Naive thymus-derived CD4-positive, alpha-beta T cell (primary cell): ENCODE measurements at regions not wholly inside any gene's neighbourhood (a gene's known extent, or its start where the extent isn't known, plus 50 kb on each side); places are given as distances from the start of the nearest gene placed in this dataset.

Experiments
- ATAC-seq: fragments of 150-1000 bp; cut with Tn5 transposase; 2 replicates; pipeline ENCODE4 v1.10.0; 2021; ENCODE audit warnings: mild to moderate bottlenecking, moderate library complexity
- CTCF ChIA-PET: fragments of 350-600 bp; sonication (Branson Sonifier 250); formaldehyde crosslinking; loops from one replicate; lab custom pipeline; 2021; ENCODE audit warnings: antibody characterized with exemption; lab: Charles Lee
- POLR2A ChIA-PET: fragments of 350-600 bp; sonication (Branson Sonifier 250); formaldehyde crosslinking; loops from one replicate; lab custom pipeline; 2021; ENCODE audit warnings: antibody characterized with exemption, inconsistent platforms; lab: Charles Lee
- DNase-seq, 9 donors: peaks; one replicate each; pipeline versions ENCODE4 v3.0.0 to v3.0.0-alpha.2; 2020 to 2022; ENCODE audit warnings: mixed read lengths in 1 of 9
- H3K27ac ChIP-seq: one replicate; pipeline ENCODE4 v1.7.0; 2013; ENCODE audit warnings: mild to moderate bottlenecking, low read depth, low read length, moderate library complexity
- H3K27me3 ChIP-seq, 2 donors: one replicate each; pipeline ENCODE4 v1.7.0; 2013; ENCODE audit warnings: low read length in 2 of 2, mild to moderate bottlenecking in 2 of 2, moderate library complexity in 2 of 2; ENCODE audit not compliant: control insufficient read depth in 2 of 2, insufficient read depth in 2 of 2
- H3K36me3 ChIP-seq, 3 experiments: 1 replicate in 2 of 3; 2 replicates in 1 of 3; pipeline ENCODE4 v1.7.0; 2013; ENCODE audit warnings: low read length in 3 of 3, mild to moderate bottlenecking in 3 of 3, moderate library complexity in 1 of 3; ENCODE audit not compliant: insufficient read depth in 3 of 3, control insufficient read depth in 2 of 3
- H3K4me1 ChIP-seq, 2 donors: one replicate each; pipeline ENCODE4 v1.7.0; 2013; ENCODE audit warnings: low read length in 2 of 2, mild to moderate bottlenecking in 2 of 2, moderate library complexity in 1 of 2; ENCODE audit not compliant: control insufficient read depth in 2 of 2, insufficient read depth in 2 of 2
- H3K4me3 ChIP-seq: 2 replicates; pipeline ENCODE4 v1.7.0; 2013; ENCODE audit warnings: mild to moderate bottlenecking, low read length
- H3K9me3 ChIP-seq, 3 experiments: 1 replicate in 2 of 3; 2 replicates in 1 of 3; pipeline ENCODE4 v1.7.0; 2013; ENCODE audit warnings: low read length in 3 of 3; ENCODE audit not compliant: control insufficient read depth in 2 of 3
- H3K27ac Mint-ChIP-seq, 9 donors: one replicate each; pipeline ENCODE4 v1.8.0; 2020 to 2022; ENCODE audit warnings: mixed read lengths in 9 of 9, mild to moderate bottlenecking in 8 of 9, moderate library complexity in 5 of 9, inconsistent platforms in 2 of 9
- H3K27me3 Mint-ChIP-seq, 5 donors: one replicate each; pipeline ENCODE4 v1.8.0; 2021 to 2022; ENCODE audit warnings: mixed read lengths in 5 of 5, mild to moderate bottlenecking in 1 of 5
- H3K36me3 Mint-ChIP-seq, 5 donors: one replicate each; pipeline ENCODE4 v1.8.0; 2020 to 2022; ENCODE audit warnings: mixed read lengths in 5 of 5, mild to moderate bottlenecking in 3 of 5, inconsistent platforms in 1 of 5
- H3K4me1 Mint-ChIP-seq, 7 donors: one replicate each; pipeline ENCODE4 v1.8.0; 2020 to 2022; ENCODE audit warnings: mixed read lengths in 7 of 7, mild to moderate bottlenecking in 3 of 7, inconsistent platforms in 1 of 7
- H3K4me3 Mint-ChIP-seq, 10 donors: one replicate each; pipeline ENCODE4 v1.8.0; 2020 to 2022; ENCODE audit warnings: mild to moderate bottlenecking in 10 of 10, mixed read lengths in 10 of 10, moderate library complexity in 6 of 10, inconsistent platforms in 2 of 10
- H3K9me3 Mint-ChIP-seq, 11 donors: one replicate each; pipeline ENCODE4 v1.8.0; 2020 to 2022; ENCODE audit warnings: mixed read lengths in 11 of 11, mild to moderate bottlenecking in 4 of 11, inconsistent platforms in 1 of 11, moderate library complexity in 1 of 11
- intact Hi-C, 2 donors: fragments of 100-400 bp; cut with micrococcal nuclease; formaldehyde crosslinking; loops; one replicate each; pipeline ENCODE4 v1.15.1; 2023

- Mint-ChIP-seq H3K9me3 (peaks cover 0 to 5% (median 3%) of the 10 kb centered on the region in 11 donors), H3K4me3 (no peak overlapping the region), H3K27ac (no peak overlapping the region), H3K36me3 (no peaks in the 10 kb centered on the region), H3K27me3 (peaks cover 11 to 41% (median 26%) of the 10 kb centered on the region in 5 donors), H3K4me1 (peaks cover 0 to 2% (median 0%) of the 10 kb centered on the region in 7 donors)
- ATAC-seq, result no peak
- Histone ChIP-seq H3K36me3 (no peaks in the 10 kb centered on the region), H3K27ac (no peak overlapping the region), H3K27me3 (peaks cover 0 to 3% of the 10 kb centered on the region in 2 donors), H3K4me1 (no peaks in the 10 kb centered on the region), H3K9me3 (no peaks in the 10 kb centered on the region), H3K4me3 (no peak overlapping the region)
- ChIA-PET CTCF (no interaction called here), POLR2A (interaction anchor here (0.6 kb wide), 1 partner anchor 276 kb away, joined by 3 read pairs; no protein-coding TSS in a partner anchor)
- DNase-seq, result no peak
- intact Hi-C loops, result no loop called here
Measured at GRCh38 chr15:80308002-80308401, 56.0 kb upstream of the CTXND1 start.

DNA sequence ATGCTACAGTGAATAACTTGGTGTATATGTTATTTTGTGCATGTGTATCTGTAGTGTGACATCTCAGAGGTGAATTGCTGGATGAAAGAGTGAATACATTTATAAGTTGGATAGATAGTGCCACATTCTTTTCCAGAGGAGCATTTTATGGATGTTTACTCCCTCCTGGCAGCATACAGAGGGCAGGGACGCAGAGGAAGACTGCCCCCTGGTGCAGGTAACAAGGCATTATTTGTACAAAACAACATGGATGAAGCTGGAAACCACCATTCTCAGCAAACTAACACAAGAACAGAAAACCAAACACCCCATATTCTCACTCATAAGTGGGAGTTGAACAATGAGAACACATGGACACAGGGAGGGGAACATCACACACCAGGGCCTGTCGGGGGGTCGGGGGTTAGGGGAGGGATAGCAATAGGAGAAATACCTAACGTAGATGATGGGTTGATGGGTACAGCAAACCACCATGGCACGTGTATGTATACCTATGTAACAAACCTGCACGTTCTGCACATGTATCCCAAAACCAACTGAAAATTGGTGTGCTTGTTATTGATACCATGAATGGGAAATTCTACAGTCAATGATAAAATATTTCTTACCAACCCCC lies 57.9 kb upstream of the CTXND1 start:
- CTCF ChIA-PET, result no interaction called here
- peaks cover 0 to 1% (median 0%) of the 10 kb centered on the region in 7 donors for H3K4me1 Mint-ChIP-seq

GRCh38 chr15:80310776-80311175 lies 58.8 kb upstream of the CTXND1 start:
- Histone ChIP-seq H3K9me3 (no peaks in the 10 kb centered on the region), H3K36me3 (no peaks in the 10 kb centered on the region), H3K4me3 (no peak overlapping the region), H3K4me1 (no peaks in the 10 kb centered on the region), H3K27me3 (peaks cover 0 to 3% of the 10 kb centered on the region in 2 donors), H3K27ac (no peak overlapping the region)
- peaks cover 14 to 41% (median 26%) of the 10 kb centered on the region in 5 donors for H3K27me3 Mint-ChIP-seq
- H3K36me3 Mint-ChIP-seq, result no peaks in the 10 kb centered on the region
- intact Hi-C loops, result no loop called here
- DNase-seq (no peak), ATAC-seq (no peak)
- ChIA-PET POLR2A (no interaction called here), CTCF (no interaction called here)
- peaks cover 0 to 5% (median 0%) of the 10 kb centered on the region in 11 donors for H3K9me3 Mint-ChIP-seq
- peaks cover 0 to 1% (median 0%) of the 10 kb centered on the region in 7 donors for H3K4me1 Mint-ChIP-seq
- H3K4me3 Mint-ChIP-seq, result no peak overlapping the region
- H3K27ac Mint-ChIP-seq, result no peak overlapping the region

More for the DNA sequence above, 57.9 kb upstream of the CTXND1 start:
- no peak overlapping the region for H3K4me3 ChIP-seq
- POLR2A ChIA-PET, result no interaction called here
- H3K27me3 Mint-ChIP-seq, result peaks cover 11 to 38% (median 20%) of the 10 kb centered on the region in 5 donors
- peaks cover 0 to 5% (median 0%) of the 10 kb centered on the region in 11 donors for H3K9me3 Mint-ChIP-seq
- DNase-seq (no peak), ATAC-seq (no peak)
- H3K4me3 Mint-ChIP-seq, result no peak overlapping the region
- no peaks in the 10 kb centered on the region for H3K9me3 ChIP-seq
- intact Hi-C loops, result no loop called here
- no peaks in the 10 kb centered on the region for H3K36me3 ChIP-seq
- no peaks in the 10 kb centered on the region for H3K4me1 ChIP-seq
- H3K27ac ChIP-seq, result no peak overlapping the region
- no peaks in the 10 kb centered on the region for H3K36me3 Mint-ChIP-seq
- H3K27ac Mint-ChIP-seq, result no peak overlapping the region
- peaks cover 0 to 3% of the 10 kb centered on the region in 2 donors for H3K27me3 ChIP-seq

DNA sequence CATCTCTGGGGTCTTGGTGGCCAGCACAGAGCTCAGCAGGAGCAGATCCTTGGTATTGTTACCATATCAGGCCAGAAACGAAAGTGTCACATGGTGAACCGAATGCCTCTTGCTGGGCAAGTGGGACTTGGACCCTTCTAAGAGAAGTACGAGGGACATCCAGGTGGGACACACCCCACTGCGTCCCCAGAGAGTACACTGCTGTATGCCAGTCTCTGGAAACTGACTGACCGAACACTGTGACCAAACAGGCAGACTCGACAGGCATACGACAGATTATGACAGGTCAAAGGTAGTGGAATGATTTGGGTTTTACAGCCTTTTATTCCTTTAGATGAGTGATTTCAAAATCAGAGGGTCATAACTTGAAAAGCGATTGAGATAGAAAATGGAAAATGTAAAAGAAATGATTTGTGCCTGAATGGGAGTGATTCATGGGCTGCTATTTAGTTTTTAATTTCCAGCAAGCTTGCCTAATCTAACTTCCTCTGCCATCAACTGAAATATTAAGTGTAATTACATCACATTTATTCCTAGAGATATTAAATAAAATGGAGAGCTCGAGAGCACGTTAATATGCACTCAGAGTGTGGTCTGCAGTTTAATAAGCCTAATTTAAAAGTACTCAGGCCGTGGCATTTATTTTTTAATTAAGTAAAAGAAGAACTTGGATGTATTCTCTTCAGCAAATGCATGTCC lies 63.4 kb upstream of the CTXND1 start:
- Histone ChIP-seq H3K4me1 (no peaks in the 10 kb centered on the region), H3K9me3 (no peaks in the 10 kb centered on the region), H3K4me3 (no peak overlapping the region), H3K36me3 (no peaks in the 10 kb centered on the region), H3K27me3 (peaks cover 0 to 5% of the 10 kb centered on the region in 2 donors), H3K27ac (no peak overlapping the region)
- ChIA-PET CTCF (no interaction called here), POLR2A (no interaction called here)
- Mint-ChIP-seq H3K4me3 (no peak overlapping the region), H3K27me3 (peaks cover 12 to 31% (median 24%) of the 10 kb centered on the region in 5 donors), H3K27ac (no peak overlapping the region), H3K36me3 (no peaks in the 10 kb centered on the region), H3K9me3 (no peaks in the 10 kb centered on the region), H3K4me1 (no peaks in the 10 kb centered on the region)
- no peak for ATAC-seq
- no peak for DNase-seq
- intact Hi-C loops, result no loop called here

DNA sequence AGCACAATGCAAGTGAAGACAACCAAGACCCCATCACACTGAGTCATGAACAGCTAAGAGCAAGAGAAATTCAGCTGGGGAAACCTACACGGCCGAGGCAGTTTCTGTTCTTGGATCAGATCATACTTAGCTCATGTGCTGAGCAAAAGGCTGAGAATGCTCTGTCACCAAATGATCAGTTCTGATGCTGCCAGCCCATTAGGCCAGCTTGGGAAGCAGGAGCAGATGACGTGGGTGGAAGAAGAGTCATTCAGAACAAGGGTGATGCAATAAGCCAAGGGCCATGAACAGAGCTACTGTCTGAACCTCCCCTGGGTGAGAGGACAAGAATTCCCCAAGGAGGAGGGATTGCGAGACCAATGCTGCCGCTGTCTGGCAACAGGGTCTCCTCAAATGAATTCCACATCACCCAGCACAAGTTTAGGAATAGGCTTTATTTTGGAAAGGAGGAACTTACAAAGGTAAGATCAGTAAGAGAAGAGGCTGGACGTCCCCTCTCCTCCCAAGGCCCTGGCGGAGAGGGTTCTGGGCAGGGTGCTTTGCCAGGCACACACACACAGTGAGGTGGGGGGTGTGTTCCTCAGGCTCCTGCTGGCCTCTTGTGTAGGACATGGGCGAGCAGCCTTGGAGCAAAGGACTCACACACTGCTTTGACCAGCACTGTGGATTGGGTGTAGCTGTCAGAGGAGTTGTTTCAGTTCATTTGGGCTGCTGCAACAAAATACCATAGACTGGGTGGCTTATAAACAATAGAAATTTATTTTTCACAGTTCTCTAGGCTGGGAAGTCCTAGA lies 65.6 kb upstream of the CTXND1 start:
- Mint-ChIP-seq H3K27me3 (peaks cover 14 to 41% (median 30%) of the 10 kb centered on the region in 5 donors), H3K27ac (no peak overlapping the region), H3K9me3 (no peaks in the 10 kb centered on the region), H3K36me3 (no peaks in the 10 kb centered on the region), H3K4me3 (no peak overlapping the region), H3K4me1 (no peaks in the 10 kb centered on the region)
- H3K4me3 ChIP-seq, result no peak overlapping the region
- CTCF ChIA-PET, result no interaction called here
- ATAC-seq, result no peak
- POLR2A ChIA-PET, result no interaction called here
- no peaks in the 10 kb centered on the region for H3K4me1 ChIP-seq
- no peaks in the 10 kb centered on the region for H3K36me3 ChIP-seq
- peaks cover 0 to 2% of the 10 kb centered on the region in 2 donors for H3K27me3 ChIP-seq
- no peak overlapping the region for H3K27ac ChIP-seq
- intact Hi-C loops, result no loop called here
- no peaks in the 10 kb centered on the region for H3K9me3 ChIP-seq
- DNase-seq, result no peak

- DNase-seq (no peak), ATAC-seq (no peak)
- H3K9me3 ChIP-seq, result no peaks in the 10 kb centered on the region
- no peak overlapping the region for H3K4me3 ChIP-seq
- Mint-ChIP-seq H3K36me3 (no peaks in the 10 kb centered on the region), H3K4me3 (no peak overlapping the region), H3K9me3 (peaks cover 0 to 9% (median 2%) of the 10 kb centered on the region in 11 donors), H3K27me3 (peaks cover 8 to 37% (median 26%) of the 10 kb centered on the region in 5 donors), H3K27ac (no peak overlapping the region), H3K4me1 (peaks cover 0 to 2% (median 0%) of the 10 kb centered on the region in 7 donors)
- no peaks in the 10 kb centered on the region for H3K36me3 ChIP-seq
- no peaks in the 10 kb centered on the region for H3K4me1 ChIP-seq
- intact Hi-C loops, result no loop called here
- POLR2A ChIA-PET, result no interaction called here
- H3K27me3 ChIP-seq, result no peaks in the 10 kb centered on the region
- CTCF ChIA-PET, result no interaction called here
- H3K27ac ChIP-seq, result no peak overlapping the region
Measured at GRCh38 chr15:80321853-80322252, 69.8 kb upstream of the CTXND1 start.
